ENCODE measurements at regions not wholly inside any gene's neighbourhood (a gene's known extent, or its start where the extent isn't known, plus 50 kb on each side); places are given as distances from the start of the nearest gene placed in this dataset.

DNA sequence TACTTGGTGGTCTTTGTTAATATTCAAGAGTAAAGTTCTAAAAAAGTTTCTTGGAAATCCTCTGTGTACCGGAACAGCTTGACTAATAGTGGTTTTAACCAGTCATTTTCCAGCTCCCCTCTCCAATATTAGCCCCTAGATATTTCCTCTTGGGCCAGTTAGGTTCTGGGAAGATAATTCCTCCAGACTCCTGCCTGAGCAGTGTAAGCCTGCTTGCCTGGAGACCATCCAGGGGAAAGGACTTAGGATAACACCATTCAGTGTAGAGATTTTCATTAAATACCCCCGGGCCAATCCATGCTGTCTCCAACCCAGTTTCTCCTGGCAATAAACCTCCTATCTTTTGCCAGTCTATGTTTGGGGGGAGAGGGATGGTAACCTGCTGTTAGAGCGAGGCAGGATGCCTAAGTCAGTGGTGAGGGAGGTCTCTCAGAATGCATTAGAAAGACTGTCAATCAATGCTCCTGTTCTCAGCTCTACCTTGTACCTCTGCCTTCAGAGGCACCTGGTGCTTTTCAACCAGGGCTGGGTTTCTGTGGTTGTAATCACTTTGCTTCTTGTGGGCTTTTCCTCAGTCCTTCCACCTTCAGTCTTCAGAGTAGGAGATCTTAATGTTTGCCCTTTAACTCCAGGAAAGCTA lies 186.4 kb downstream of the RNF152 start:
- H3K27me3 Mint-ChIP-seq (ENCODE audit: unreplicated experiment), result no peaks in the 10 kb centered on the region
- H3K9me3 Mint-ChIP-seq (ENCODE audit: unreplicated experiment), result peaks cover 2% of the 10 kb centered on the region
- H3K4me1 Mint-ChIP-seq (ENCODE audit: low read depth, unreplicated experiment), result no peaks in the 10 kb centered on the region
- H3K4me3 Mint-ChIP-seq (ENCODE audit: unreplicated experiment), result no peak overlapping the region
- TF ChIP-seq, protein P1, sequence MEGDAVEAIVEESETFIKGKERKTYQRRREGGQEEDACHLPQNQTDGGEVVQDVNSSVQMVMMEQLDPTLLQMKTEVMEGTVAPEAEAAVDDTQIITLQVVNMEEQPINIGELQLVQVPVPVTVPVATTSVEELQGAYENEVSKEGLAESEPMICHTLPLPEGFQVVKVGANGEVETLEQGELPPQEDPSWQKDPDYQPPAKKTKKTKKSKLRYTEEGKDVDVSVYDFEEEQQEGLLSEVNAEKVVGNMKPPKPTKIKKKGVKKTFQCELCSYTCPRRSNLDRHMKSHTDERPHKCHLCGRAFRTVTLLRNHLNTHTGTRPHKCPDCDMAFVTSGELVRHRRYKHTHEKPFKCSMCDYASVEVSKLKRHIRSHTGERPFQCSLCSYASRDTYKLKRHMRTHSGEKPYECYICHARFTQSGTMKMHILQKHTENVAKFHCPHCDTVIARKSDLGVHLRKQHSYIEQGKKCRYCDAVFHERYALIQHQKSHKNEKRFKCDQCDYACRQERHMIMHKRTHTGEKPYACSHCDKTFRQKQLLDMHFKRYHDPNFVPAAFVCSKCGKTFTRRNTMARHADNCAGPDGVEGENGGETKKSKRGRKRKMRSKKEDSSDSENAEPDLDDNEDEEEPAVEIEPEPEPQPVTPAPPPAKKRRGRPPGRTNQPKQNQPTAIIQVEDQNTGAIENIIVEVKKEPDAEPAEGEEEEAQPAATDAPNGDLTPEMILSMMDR (IDR thresholded peaks at IDR 0.05; ENCODE audit: partially characterized antibody, unreplicated experiment), result no peak
- H3K36me3 Mint-ChIP-seq (ENCODE audit: unreplicated experiment), result no peaks in the 10 kb centered on the region
- DNase-seq, result no peak
- H3K27ac Mint-ChIP-seq (ENCODE audit: unreplicated experiment), result no peak overlapping the region

DNA sequence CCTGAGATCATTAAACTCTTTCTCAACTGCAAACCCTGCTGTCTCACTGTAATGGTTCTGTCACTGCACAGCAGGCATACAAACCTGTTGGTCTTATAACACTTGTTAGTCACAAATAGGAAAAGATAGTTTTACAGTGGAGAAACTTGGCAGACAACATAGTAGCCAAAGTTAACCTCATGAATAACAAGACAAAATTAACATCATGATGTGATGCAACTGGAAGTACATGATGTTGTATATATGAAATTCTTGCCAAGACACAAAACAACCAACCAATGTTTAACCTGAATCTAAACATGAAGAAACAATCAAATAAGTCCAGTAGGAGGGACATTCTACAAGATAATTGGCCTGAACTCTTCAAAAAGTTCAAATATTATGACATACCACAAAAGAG lies 189.3 kb downstream of the RNF152 start:
- DNase-seq, result no peak
- no peaks in the 10 kb centered on the region for H3K4me1 Mint-ChIP-seq (ENCODE audit: low read depth, unreplicated experiment)
- H3K9me3 Mint-ChIP-seq (ENCODE audit: unreplicated experiment), result peaks cover 3% of the 10 kb centered on the region
- no peak overlapping the region for H3K27ac Mint-ChIP-seq (ENCODE audit: unreplicated experiment)
- H3K4me3 Mint-ChIP-seq (ENCODE audit: unreplicated experiment), result no peak overlapping the region
- H3K27me3 Mint-ChIP-seq (ENCODE audit: unreplicated experiment), result no peaks in the 10 kb centered on the region
- TF ChIP-seq, protein P1 (IDR thresholded peaks at IDR 0.05; ENCODE audit: partially characterized antibody, unreplicated experiment), result no peak
- H3K36me3 Mint-ChIP-seq (ENCODE audit: unreplicated experiment), result no peaks in the 10 kb centered on the region

DNA sequence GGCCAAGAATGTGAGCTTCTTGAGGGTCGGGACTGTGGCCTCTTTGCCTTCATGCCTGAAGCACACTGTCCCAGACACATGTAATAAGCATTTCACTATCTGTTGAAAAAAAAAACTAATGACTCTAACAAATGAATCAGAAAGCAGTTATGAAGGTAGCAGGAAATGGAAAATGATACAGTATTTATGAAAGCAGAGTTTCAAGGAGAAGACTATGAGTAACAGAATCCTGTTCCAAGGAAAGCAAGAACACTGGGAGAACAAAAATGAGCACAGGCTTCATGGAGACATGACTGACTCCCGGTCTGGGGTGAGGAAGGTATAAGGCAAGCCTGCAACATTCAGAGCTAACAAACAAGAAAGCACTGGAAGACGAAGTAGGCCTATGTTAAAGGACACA lies 190.8 kb downstream of the RNF152 start:
- DNase-seq, result no peak
- TF ChIP-seq, protein P1 (IDR thresholded peaks at IDR 0.05; ENCODE audit: partially characterized antibody, unreplicated experiment), result no peak
- Mint-ChIP-seq H3K27me3 (ENCODE audit: unreplicated experiment) (no peaks in the 10 kb centered on the region), H3K4me3 (ENCODE audit: unreplicated experiment) (no peak overlapping the region), H3K36me3 (ENCODE audit: unreplicated experiment) (no peaks in the 10 kb centered on the region), H3K27ac (ENCODE audit: unreplicated experiment) (no peak overlapping the region), H3K9me3 (ENCODE audit: unreplicated experiment) (peaks cover 3% of the 10 kb centered on the region), H3K4me1 (ENCODE audit: low read depth, unreplicated experiment) (no peaks in the 10 kb centered on the region)

DNA sequence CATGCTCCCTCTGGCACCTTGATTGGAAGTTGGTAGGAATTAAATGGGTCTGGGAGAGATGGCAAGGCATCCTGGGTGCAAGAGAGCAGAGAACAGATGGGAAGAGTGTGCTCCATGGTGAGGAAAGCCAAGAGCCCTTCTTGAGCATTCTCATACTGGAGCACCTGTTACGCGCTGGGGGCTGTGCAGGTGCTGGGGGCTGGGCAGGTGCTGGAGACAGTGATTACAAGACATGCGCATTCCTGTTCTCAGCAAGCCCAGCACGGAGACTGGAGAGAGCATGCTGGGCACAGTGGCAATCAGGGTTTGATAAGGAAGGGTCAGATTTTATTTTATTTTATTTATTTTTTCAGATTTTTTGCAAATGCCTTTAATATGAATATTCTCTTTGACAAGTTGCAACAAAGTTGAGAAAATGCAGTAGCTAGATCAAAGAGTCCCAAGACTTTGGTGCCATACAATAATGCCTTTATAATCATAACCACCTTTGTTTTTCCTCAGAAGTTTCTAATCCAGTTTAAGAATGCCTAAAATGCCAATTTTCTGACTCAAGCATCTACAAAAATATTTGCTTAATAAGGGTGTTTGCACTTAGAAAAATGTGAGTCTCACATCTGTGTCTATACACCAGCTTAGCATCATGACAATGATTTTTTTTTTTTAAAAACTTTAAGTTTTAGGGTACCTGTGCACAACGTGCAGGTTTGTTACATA lies 193.3 kb downstream of the RNF152 start:
- H3K27ac Mint-ChIP-seq (ENCODE audit: unreplicated experiment), result no peak overlapping the region
- no peaks in the 10 kb centered on the region for H3K27me3 Mint-ChIP-seq (ENCODE audit: unreplicated experiment)
- H3K4me1 Mint-ChIP-seq (ENCODE audit: low read depth, unreplicated experiment), result no peaks in the 10 kb centered on the region
- no peak for DNase-seq
- H3K9me3 Mint-ChIP-seq (ENCODE audit: unreplicated experiment), result peaks cover 1% of the 10 kb centered on the region
- H3K36me3 Mint-ChIP-seq (ENCODE audit: unreplicated experiment), result peaks cover 4% of the 10 kb centered on the region
- TF ChIP-seq, protein P1 (IDR thresholded peaks at IDR 0.05; ENCODE audit: partially characterized antibody, unreplicated experiment), result no peak
- H3K4me3 Mint-ChIP-seq (ENCODE audit: unreplicated experiment), result no peak overlapping the region

DNA sequence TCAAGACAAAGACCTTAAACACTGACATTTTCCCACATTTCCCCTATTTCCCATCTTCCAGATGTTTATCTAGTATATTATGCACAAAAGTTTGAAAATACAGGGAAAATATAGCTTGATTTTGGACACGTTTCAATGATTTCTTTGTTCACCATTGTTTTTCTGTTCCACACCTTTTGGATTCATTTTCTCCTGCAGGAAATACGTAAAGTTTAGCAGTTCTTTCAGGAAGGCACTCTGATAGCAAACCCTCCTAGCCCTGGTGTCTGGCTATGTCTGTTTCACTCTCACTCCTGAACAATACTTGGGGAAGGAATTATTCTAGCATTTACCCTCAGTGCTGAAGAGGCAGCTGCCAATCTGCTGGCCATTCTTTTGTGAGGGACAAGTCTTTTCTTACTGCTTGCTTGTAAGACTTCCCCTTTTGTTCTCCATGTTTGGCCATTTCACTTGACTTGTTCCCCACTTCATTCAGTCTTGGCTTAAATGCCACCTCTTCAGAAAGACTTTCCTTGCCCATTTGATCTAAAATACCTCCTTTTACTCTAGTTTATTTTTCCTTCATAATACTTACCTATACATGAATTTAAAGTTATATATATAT lies 195.4 kb downstream of the RNF152 start:
- Mint-ChIP-seq H3K36me3 (ENCODE audit: unreplicated experiment) (peaks cover 4% of the 10 kb centered on the region), H3K4me1 (ENCODE audit: low read depth, unreplicated experiment) (no peaks in the 10 kb centered on the region), H3K9me3 (ENCODE audit: unreplicated experiment) (peaks cover 1% of the 10 kb centered on the region), H3K27me3 (ENCODE audit: unreplicated experiment) (no peaks in the 10 kb centered on the region), H3K4me3 (ENCODE audit: unreplicated experiment) (no peak overlapping the region), H3K27ac (ENCODE audit: unreplicated experiment) (no peak overlapping the region)
- TF ChIP-seq, protein P1 (IDR thresholded peaks at IDR 0.05; ENCODE audit: partially characterized antibody, unreplicated experiment), result no peak
- no peak for DNase-seq

All from glutamatergic neuron (in vitro differentiated cells).